ENCODE measurements at regions not wholly inside any gene's neighbourhood (a gene's known extent, or its start where the extent isn't known, plus 50 kb on each side); places are given as distances from the start of the nearest gene placed in this dataset.

DNA sequence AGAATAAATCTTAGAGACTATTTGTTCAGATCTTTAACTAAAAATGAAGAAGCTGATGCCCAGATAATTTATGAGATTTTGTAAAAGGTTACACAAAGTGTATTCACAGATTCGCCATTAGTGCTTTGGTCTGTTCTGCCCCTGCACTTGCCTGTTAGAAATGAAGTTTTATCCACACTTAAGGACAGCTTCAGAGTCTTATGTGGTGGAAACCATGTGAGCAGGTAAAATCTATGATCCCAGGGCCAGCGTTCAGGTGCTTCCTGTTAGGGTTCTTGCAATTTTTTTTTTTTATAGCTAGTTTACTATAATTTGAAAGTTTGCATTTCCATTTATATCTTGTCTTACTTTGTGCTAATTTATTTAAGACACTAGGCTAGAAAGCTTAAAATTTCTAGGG, 561.6 kb downstream of the PRR16 start:
- no peak overlapping the region for H3K27ac Mint-ChIP-seq (ENCODE audit: unreplicated experiment)
- H3K4me3 Mint-ChIP-seq (ENCODE audit: unreplicated experiment) = no peak overlapping the region
- no peaks in the 10 kb centered on the region for H3K4me1 Mint-ChIP-seq (ENCODE audit: low read depth, unreplicated experiment)
- DNase-seq = no peak
- no peaks in the 10 kb centered on the region for H3K27me3 Mint-ChIP-seq (ENCODE audit: unreplicated experiment)
- no peaks in the 10 kb centered on the region for H3K36me3 Mint-ChIP-seq (ENCODE audit: unreplicated experiment)
- H3K9me3 Mint-ChIP-seq (ENCODE audit: unreplicated experiment) = no peaks in the 10 kb centered on the region
- TF ChIP-seq CTCF (IDR thresholded peaks at IDR 0.05; ENCODE audit: partially characterized antibody, unreplicated experiment) = no peak

GRCh38 chr5:121027636-121028035, 563.5 kb downstream of the PRR16 start:
- no peaks in the 10 kb centered on the region for H3K4me1 Mint-ChIP-seq (ENCODE audit: low read depth, unreplicated experiment)
- TF ChIP-seq CTCF (IDR thresholded peaks at IDR 0.05; ENCODE audit: partially characterized antibody, unreplicated experiment) = no peak
- H3K9me3 Mint-ChIP-seq (ENCODE audit: unreplicated experiment) = no peaks in the 10 kb centered on the region
- no peak for DNase-seq
- no peaks in the 10 kb centered on the region for H3K27me3 Mint-ChIP-seq (ENCODE audit: unreplicated experiment)
- no peak overlapping the region for H3K4me3 Mint-ChIP-seq (ENCODE audit: unreplicated experiment)
- H3K36me3 Mint-ChIP-seq (ENCODE audit: unreplicated experiment) = no peaks in the 10 kb centered on the region
- H3K27ac Mint-ChIP-seq (ENCODE audit: unreplicated experiment) = no peak overlapping the region

- Mint-ChIP-seq H3K4me1 (ENCODE audit: low read depth, unreplicated experiment) (no peaks in the 10 kb centered on the region), H3K27me3 (ENCODE audit: unreplicated experiment) (no peaks in the 10 kb centered on the region), H3K9me3 (ENCODE audit: unreplicated experiment) (no peaks in the 10 kb centered on the region), H3K4me3 (ENCODE audit: unreplicated experiment) (no peak overlapping the region), H3K27ac (ENCODE audit: unreplicated experiment) (no peak overlapping the region), H3K36me3 (ENCODE audit: unreplicated experiment) (no peaks in the 10 kb centered on the region)
- no peak for DNase-seq
- no peak for TF ChIP-seq CTCF (IDR thresholded peaks at IDR 0.05; ENCODE audit: partially characterized antibody, unreplicated experiment)
Measured at GRCh38 chr5:121029536-121030245, 565.6 kb downstream of the PRR16 start.

- no peaks in the 10 kb centered on the region for H3K9me3 Mint-ChIP-seq (ENCODE audit: unreplicated experiment)
- no peaks in the 10 kb centered on the region for H3K27me3 Mint-ChIP-seq (ENCODE audit: unreplicated experiment)
- H3K36me3 Mint-ChIP-seq (ENCODE audit: unreplicated experiment) = no peaks in the 10 kb centered on the region
- H3K4me1 Mint-ChIP-seq (ENCODE audit: low read depth, unreplicated experiment) = no peaks in the 10 kb centered on the region
- no peak for DNase-seq
- H3K27ac Mint-ChIP-seq (ENCODE audit: unreplicated experiment) = no peak overlapping the region
- no peak for TF ChIP-seq CTCF (IDR thresholded peaks at IDR 0.05; ENCODE audit: partially characterized antibody, unreplicated experiment)
- H3K4me3 Mint-ChIP-seq (ENCODE audit: unreplicated experiment) = no peak overlapping the region
Measured at GRCh38 chr5:121031491-121031890, 567.4 kb downstream of the PRR16 start.

DNA sequence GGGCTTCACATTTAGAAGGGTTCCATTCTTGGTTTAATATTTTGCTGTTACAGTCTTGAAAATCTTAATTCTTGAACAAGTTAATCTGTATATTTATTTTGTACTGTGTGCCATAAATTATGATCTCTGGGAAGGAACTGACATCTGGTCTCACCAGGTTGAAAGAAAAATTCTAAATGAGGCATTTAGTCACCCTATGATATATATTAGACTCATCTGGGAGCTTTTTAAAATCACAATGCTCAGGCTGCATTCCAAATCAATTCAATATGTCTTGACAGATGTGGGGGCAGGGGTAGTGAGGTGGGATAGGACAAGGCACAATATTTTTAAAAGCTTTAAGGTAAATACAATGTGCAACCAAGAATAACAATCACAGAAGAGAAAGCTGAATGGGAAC, 569.2 kb downstream of the PRR16 start:
- TF ChIP-seq CTCF (IDR thresholded peaks at IDR 0.05; ENCODE audit: partially characterized antibody, unreplicated experiment) = no peak
- Mint-ChIP-seq H3K4me1 (ENCODE audit: low read depth, unreplicated experiment) (no peaks in the 10 kb centered on the region), H3K9me3 (ENCODE audit: unreplicated experiment) (no peaks in the 10 kb centered on the region), H3K27ac (ENCODE audit: unreplicated experiment) (no peak overlapping the region), H3K27me3 (ENCODE audit: unreplicated experiment) (no peaks in the 10 kb centered on the region), H3K4me3 (ENCODE audit: unreplicated experiment) (no peak overlapping the region), H3K36me3 (ENCODE audit: unreplicated experiment) (no peaks in the 10 kb centered on the region)
- no peak for DNase-seq

Data from glutamatergic neuron (in vitro differentiated cells).